GM12878 (cell line): ENCODE measurements at regions not wholly inside any gene's neighbourhood (a gene's known extent, or its start where the extent isn't known, plus 50 kb on each side); places are given as distances from the start of the nearest gene placed in this dataset.
"Not testable (repeated sequence)": the region's sequence is repeated elsewhere in the genome, so short reads cannot be mapped to it uniquely, and the experiment has no call there.

Experiments
- ATAC-seq: fragments of 200-7000 bp; cut with Tn5 transposase; 3 replicates; pipeline ENCODE4 v1.9.1; 2020; ENCODE audit warnings: mild to moderate bottlenecking, moderate library complexity
- BruUV-seq: library from RNA; stranded (reverse); fragments of 400-500 nt; replicated peaks from 2 replicates; lab custom pipeline; 2021; lab: Mats Ljungman, UMichigan
- CTCF ChIA-PET: fragments of 300-600 bp; sonication (Branson Sonifier 250); formaldehyde crosslinking; extraction: SDS; loops from one replicate; lab custom pipeline; 2021; ENCODE audit warnings: inconsistent platforms; lab: Yijun Ruan, JAX
- POLR2A ChIA-PET: fragments of 350-600 bp; formaldehyde crosslinking; extraction: SDS; loops from one replicate; lab custom pipeline; 2021; ENCODE audit warnings: inconsistent platforms; lab: Charles Lee
- RAD21 ChIA-PET: fragments of 300-600 bp; sonication (Branson Sonifier 250); formaldehyde crosslinking; loops from one replicate; lab custom pipeline; 2023; ENCODE audit warnings: antibody characterized with exemption; ENCODE audit not compliant: unreplicated experiment; lab: Charles Lee
- SMC1A ChIA-PET: fragments of 300-600 bp; sonication (Branson Sonifier 250); formaldehyde crosslinking; loops from one replicate; lab custom pipeline; 2023; ENCODE audit not compliant: unreplicated experiment, uncharacterized antibody; lab: Charles Lee
- DNase-seq: peaks from one replicate; pipeline ENCODE4 v3.0.0-alpha.2; 2011; ENCODE audit warnings: low read depth, low spot score
- FAIRE-seq: peaks from 3 replicates; lab custom pipeline; 2011; peaks lifted over from hg19 to GRCh38; lab: Jason Lieb, UNC
- H2AFZ ChIP-seq: 2 replicates; pipeline ENCODE4 v1.6.0; 2011; ENCODE audit warnings: low read depth, low read length, control low read depth; ENCODE audit not compliant: control insufficient read depth
- H3K27ac ChIP-seq: 2 replicates; pipeline ENCODE4 v1.5.1; 2011; ENCODE audit warnings: control low read depth; ENCODE audit not compliant: control insufficient read depth, insufficient read depth
- H3K27me3 ChIP-seq, 2 experiments: replicated peaks in 1 of 2; 2 replicates each; pipeline versions ENCODE4 v1.6.0 to v1.6.1; 2011; ENCODE audit warnings: low read length in 1 of 2; ENCODE audit not compliant: control insufficient read depth in 2 of 2, insufficient read depth in 2 of 2
- H3K36me3 ChIP-seq, 2 experiments: 2 replicates each; pipeline ENCODE4 v1.5.1; 2011; ENCODE audit warnings: low read length in 1 of 2; ENCODE audit not compliant: control insufficient read depth in 2 of 2, insufficient read depth in 2 of 2
- H3K4me1 ChIP-seq: 2 replicates; pipeline ENCODE4 v1.6.1; 2011; ENCODE audit warnings: mild to moderate bottlenecking, low read length, moderate library complexity, mixed read lengths; ENCODE audit not compliant: control insufficient read depth, insufficient read depth
- H3K4me2 ChIP-seq: 2 replicates; pipeline ENCODE4 v1.6.0; 2011; ENCODE audit warnings: control low read depth; ENCODE audit not compliant: control insufficient read depth, insufficient read depth
- H3K4me3 ChIP-seq: fragments of 200-600 bp; sonication (generic); 2 replicates; pipeline ENCODE4 v1.5.1; 2016
- H3K79me2 ChIP-seq: 2 replicates; pipeline ENCODE4 v1.6.0; 2011; ENCODE audit warnings: low read length; ENCODE audit not compliant: control insufficient read depth, insufficient read depth
- H3K9ac ChIP-seq: 2 replicates; pipeline ENCODE4 v1.8.0; 2011; ENCODE audit warnings: low read length, control low read depth, mixed read lengths; ENCODE audit not compliant: control insufficient read depth, insufficient read depth
- H3K9me3 ChIP-seq: replicated peaks from 3 replicates; pipeline ENCODE4 v1.5.1; 2011; ENCODE audit warnings: mild to moderate bottlenecking, low read length; ENCODE audit not compliant: control insufficient read depth, insufficient read depth
- H4K20me1 ChIP-seq: 2 replicates; pipeline ENCODE4 v1.6.0; 2011; ENCODE audit not compliant: control insufficient read depth, insufficient read depth
- BACH1 ChIP-seq: fragments of 450-650 bp; IDR thresholded peaks from 2 replicates; pipeline ENCODE4 v1.6.1; 2017; ENCODE audit warnings: mild to moderate bottlenecking, borderline replicate concordance
- BRCA1 ChIP-seq: IDR thresholded peaks from 2 replicates; pipeline ENCODE4 v1.6.1; 2011; ENCODE audit warnings: low read depth, low read length, improper control_type of control experiment
- ELK1 ChIP-seq: IDR thresholded peaks from 2 replicates; pipeline ENCODE4 v1.6.1; 2012; ENCODE audit warnings: low read depth, low read length, improper control_type of control experiment
- FOXM1 ChIP-seq: IDR thresholded peaks from 2 replicates; pipeline ENCODE4 v1.6.1; 2012; ENCODE audit warnings: low read depth, mild to moderate bottlenecking, inconsistent platforms, low read length, moderate library complexity
- GATAD2B ChIP-seq: fragments of 450-650 bp; conservative IDR thresholded peaks from 2 replicates; pipeline ENCODE4 v1.6.1; 2017; ENCODE audit warnings: low read depth, mild to moderate bottlenecking, moderate library complexity
- IRF3 ChIP-seq: fragments of 450-650 bp; IDR thresholded peaks from 2 replicates; pipeline ENCODE4 v1.6.1; 2014; ENCODE audit warnings: mild to moderate bottlenecking
- MEF2A ChIP-seq: IDR thresholded peaks from 2 replicates; pipeline ENCODE4 v1.6.1; 2011; ENCODE audit warnings: low read depth, mild to moderate bottlenecking, low read length, moderate library complexity; ENCODE audit not compliant: insufficient read depth
- NKRF ChIP-seq: fragments of 450-650 bp; conservative IDR thresholded peaks from 2 replicates; pipeline ENCODE4 v1.6.1; 2017; ENCODE audit warnings: mild to moderate bottlenecking, moderate library complexity
- NR2C1 ChIP-seq: fragments of 450-650 bp; IDR thresholded peaks from 2 replicates; pipeline ENCODE4 v1.6.1; 2017; ENCODE audit warnings: antibody characterized with exemption, mild to moderate bottlenecking, moderate library complexity
- PAX8 ChIP-seq: fragments of 450-650 bp; IDR thresholded peaks from 2 replicates; pipeline ENCODE4 v1.6.1; 2017; ENCODE audit warnings: mild to moderate bottlenecking, moderate library complexity
- RELB ChIP-seq: fragments of 450-650 bp; IDR thresholded peaks from 2 replicates; pipeline ENCODE4 v1.6.1; 2017; ENCODE audit warnings: low read depth, mild to moderate bottlenecking, moderate library complexity
- STAT3 ChIP-seq: IDR thresholded peaks from 2 replicates; pipeline ENCODE4 v1.6.1; 2011; ENCODE audit warnings: low read depth, low read length, improper control_type of control experiment
- WRNIP1 ChIP-seq: IDR thresholded peaks from 2 replicates; pipeline ENCODE4 v1.6.1; 2011; ENCODE audit warnings: low read depth, low read length, improper control_type of control experiment, borderline replicate concordance
- ZBED1 ChIP-seq: IDR thresholded peaks from 2 replicates; pipeline ENCODE4 v1.6.1; 2016; ENCODE audit warnings: borderline replicate concordance
- WGBS: methylation state at CpG from one replicate; pipeline ENCODE4 v1.1.6; 2016; ENCODE audit warnings: low lambda C conversion rate; ENCODE audit not compliant: insufficient replicate concordance, insufficient coverage; ENCODE audit errors: missing lambda C conversion rate; 5-methylcytosine and 5-hydroxymethylcytosine counted together
- in situ Hi-C: fragments of 300-500 bp; cut with MboI; formaldehyde crosslinking; loops from 9 replicates; pipeline ENCODE4 v1.14.3; 2018; ENCODE audit warnings: mixed read lengths
- intact Hi-C: fragments of 100-400 bp; cut with micrococcal nuclease; formaldehyde crosslinking; loops from one replicate; pipeline ENCODE4 v1.14.2; 2022; ENCODE audit not compliant: unreplicated experiment

- DNase-seq: no peak
- WGBS: 35% methylated on average over 11 of the region's 11 CpGs
- Histone ChIP-seq H3K9me3 (no peaks in the 10 kb centered on the region), H3K4me3 (no peak overlapping the region), H4K20me1 (no peaks in the 10 kb centered on the region), H3K36me3 (no peaks in the 10 kb centered on the region), H3K4me2 (no peak overlapping the region), H3K27ac (no peak overlapping the region), H3K27me3 (no peaks in the 10 kb centered on the region; a peak in 1 of 4 replicates), H2AFZ (no peak overlapping the region), H3K9ac (no peak overlapping the region), H3K79me2 (no peaks in the 10 kb centered on the region), H3K4me1 (no peaks in the 10 kb centered on the region)
- FAIRE-seq: no peak
- TF ChIP-seq GATAD2B (no peak), FOXM1 (no peak), WRNIP1 (no peak), ELK1 (no peak), STAT3 (no peak), ZBED1 (no peak), PAX8 (no peak), RELB (no peak), IRF3 (no peak), MEF2A (no peak), NR2C1 (no peak), BRCA1 (no peak), NKRF (no peak), BACH1 (no peak)
- RAD21 ChIA-PET: no interaction called here
- CTCF ChIA-PET: no interaction called here
- intact Hi-C loops: no loop called here
- in situ Hi-C loops: no loop called here
- no peak for ATAC-seq
- no TSS peak for BruUV-seq
- POLR2A ChIA-PET: no interaction called here
- SMC1A ChIA-PET: no interaction called here
Measured at GRCh38 chr9:135181336-135181735, 93.9 kb downstream of the OLFM1 start.

GRCh38 chr9:135181841-135182240 is 94.4 kb downstream of the OLFM1 start:
- H3K4me1 ChIP-seq, H3K36me3 ChIP-seq, H3K4me3 ChIP-seq, H4K20me1 ChIP-seq, in situ Hi-C loops, POLR2A ChIA-PET, H3K9me3 ChIP-seq, RAD21 ChIA-PET, ATAC-seq, CTCF ChIA-PET, intact Hi-C loops, H3K79me2 ChIP-seq, BruUV-seq, H2AFZ ChIP-seq, H3K4me2 ChIP-seq, FAIRE-seq, SMC1A ChIA-PET, H3K9ac ChIP-seq, DNase-seq, H3K27me3 ChIP-seq, H3K27ac ChIP-seq: not testable (repeated sequence)
- WGBS: 36% methylated on average over 10 of the region's 10 CpGs
